Vagina (tissue), 2 donors: ENCODE measurements at regions not wholly inside any gene's neighbourhood (a gene's known extent, or its start where the extent isn't known, plus 50 kb on each side); places are given as distances from the start of the nearest gene placed in this dataset.
"Not testable (repeated sequence)": the region's sequence is repeated elsewhere in the genome, so short reads cannot be mapped to it uniquely, and the experiment has no call there.

Experiments
- DNase-seq, 2 donors: peaks; one replicate each; pipeline ENCODE4 v3.0.0-alpha.2; 2017; ENCODE audit errors: extremely low spot score in 2 of 2
- H3K27ac ChIP-seq: fragments of 200-600 bp; sonication (generic); one replicate; pipeline ENCODE4 v1.5.1; 2019
- H3K27me3 ChIP-seq: fragments of 200-600 bp; sonication (generic); one replicate; pipeline ENCODE4 v1.5.1; 2019
- H3K36me3 ChIP-seq, 2 donors: fragments of 200-600 bp; sonication (generic); one replicate each; pipeline ENCODE4 v1.5.1; 2017 to 2019
- H3K4me1 ChIP-seq: fragments of 200-600 bp; sonication (generic); one replicate; pipeline ENCODE4 v1.5.1; 2019
- H3K4me3 ChIP-seq, 2 donors: fragments of 200-600 bp; sonication (generic); 1 replicate in 1 of 2; 2 replicates in 1 of 2; pipeline ENCODE4 v1.5.1; 2016 to 2019
- H3K9me3 ChIP-seq: fragments of 200-600 bp; sonication (generic); one replicate; pipeline ENCODE4 v1.5.1; 2019
- CTCF ChIP-seq, 3 experiments: fragments of 450-650 bp in 2 of 3; fragments of 200-600 bp in 1 of 3; sonication (generic) in 1 of 3; IDR thresholded peaks; one replicate each; pipeline ENCODE4 v1.5.1; 2017 to 2019; ENCODE audit warnings: antibody characterized with exemption in 3 of 3, mild to moderate bottlenecking in 2 of 3, moderate library complexity in 2 of 3
- POLR2A ChIP-seq, 2 donors: fragments of 450-650 bp; IDR thresholded peaks; one replicate each; pipeline ENCODE4 v1.6.1; 2017; ENCODE audit warnings: antibody characterized with exemption in 2 of 2, mild to moderate bottlenecking in 2 of 2, moderate library complexity in 2 of 2
- POLR2AphosphoS5 ChIP-seq, 2 donors: sonication (generic); formaldehyde crosslinking; IDR thresholded peaks; one replicate each; pipeline ENCODE4 v1.9.0; 2017; ENCODE audit warnings: antibody characterized with exemption in 2 of 2, mild to moderate bottlenecking in 2 of 2, low read depth in 1 of 2; ENCODE audit not compliant: insufficient read depth in 1 of 2
- intact Hi-C: fragments of 100-400 bp; cut with DNase I; formaldehyde crosslinking; loops from one replicate; pipeline ENCODE4 v1.15.1; 2023

GRCh38 chr3:153551536-153552285 lies 389.7 kb downstream of the RAP2B start:
- intact Hi-C loops, result no loop called here
- Histone ChIP-seq H3K4me1 (no peaks in the 10 kb centered on the region), H3K9me3 (no peaks in the 10 kb centered on the region), H3K4me3 (no peak overlapping the region), H3K27me3 (no peaks in the 10 kb centered on the region), H3K27ac (no peak overlapping the region), H3K36me3 (no peaks in the 10 kb centered on the region)
- DNase-seq, result no peak
- TF ChIP-seq CTCF (IDR thresholded peaks at IDR 0.05), result no peak
- no peak for TF ChIP-seq POLR2AphosphoS5 (IDR thresholded peaks at IDR 0.05; ENCODE audit: insufficient read depth in 1 of 2, low read depth in 1 of 2)
- no peak for TF ChIP-seq POLR2A (IDR thresholded peaks at IDR 0.05)

- H3K27me3 ChIP-seq, result no peaks in the 10 kb centered on the region
- intact Hi-C loops, result no loop called here
- H3K27ac ChIP-seq, result no peak overlapping the region
- no peaks in the 10 kb centered on the region for H3K4me1 ChIP-seq
- no peaks in the 10 kb centered on the region for H3K36me3 ChIP-seq
- no peak for DNase-seq
- no peak overlapping the region for H3K4me3 ChIP-seq
- TF ChIP-seq POLR2AphosphoS5 (IDR thresholded peaks at IDR 0.05; ENCODE audit: insufficient read depth in 1 of 2, low read depth in 1 of 2), result no peak
- TF ChIP-seq CTCF (IDR thresholded peaks at IDR 0.05), result no peak
- no peak for TF ChIP-seq POLR2A (IDR thresholded peaks at IDR 0.05)
- no peaks in the 10 kb centered on the region for H3K9me3 ChIP-seq
These were observed 391.0 kb downstream of the RAP2B start for GRCh38 chr3:153552887-153553604.

DNA sequence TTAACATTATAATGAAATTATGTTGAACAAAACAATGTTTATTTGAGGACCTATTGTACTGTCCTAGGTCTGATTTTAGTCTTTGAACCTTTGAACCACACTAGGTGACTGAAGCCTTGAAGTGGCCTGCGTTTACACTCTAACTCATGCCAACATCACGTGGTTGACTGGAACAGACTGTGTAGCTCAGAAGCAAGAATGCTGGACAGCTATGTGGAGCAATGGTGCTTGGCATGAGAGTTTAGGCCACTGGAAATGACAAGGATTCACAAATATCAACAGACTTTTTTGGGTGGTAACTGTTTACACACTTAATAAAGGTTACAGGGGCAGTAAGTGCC lies 391.5 kb downstream of the RAP2B start:
- intact Hi-C loops, result no loop called here
- Histone ChIP-seq H3K9me3 (no peaks in the 10 kb centered on the region), H3K27me3 (no peaks in the 10 kb centered on the region), H3K27ac (no peak overlapping the region), H3K4me3 (no peak overlapping the region), H3K4me1 (no peaks in the 10 kb centered on the region), H3K36me3 (no peaks in the 10 kb centered on the region)
- TF ChIP-seq CTCF (IDR thresholded peaks at IDR 0.05) (no peak), POLR2AphosphoS5 (IDR thresholded peaks at IDR 0.05; ENCODE audit: insufficient read depth in 1 of 2, low read depth in 1 of 2) (no peak), POLR2A (IDR thresholded peaks at IDR 0.05) (no peak)
- DNase-seq, result no peak

GRCh38 chr3:153555919-153556318 lies 393.9 kb downstream of the RAP2B start:
- Histone ChIP-seq H3K4me3 (no peak overlapping the region), H3K36me3 (no peaks in the 10 kb centered on the region), H3K9me3 (no peaks in the 10 kb centered on the region), H3K27ac (no peak overlapping the region), H3K4me1 (no peaks in the 10 kb centered on the region), H3K27me3 (no peaks in the 10 kb centered on the region)
- TF ChIP-seq POLR2AphosphoS5 (IDR thresholded peaks at IDR 0.05; ENCODE audit: insufficient read depth in 1 of 2, low read depth in 1 of 2) (no peak), POLR2A (IDR thresholded peaks at IDR 0.05) (no peak), CTCF (IDR thresholded peaks at IDR 0.05) (no peak)
- no peak for DNase-seq
- intact Hi-C loops, result no loop called here

DNA sequence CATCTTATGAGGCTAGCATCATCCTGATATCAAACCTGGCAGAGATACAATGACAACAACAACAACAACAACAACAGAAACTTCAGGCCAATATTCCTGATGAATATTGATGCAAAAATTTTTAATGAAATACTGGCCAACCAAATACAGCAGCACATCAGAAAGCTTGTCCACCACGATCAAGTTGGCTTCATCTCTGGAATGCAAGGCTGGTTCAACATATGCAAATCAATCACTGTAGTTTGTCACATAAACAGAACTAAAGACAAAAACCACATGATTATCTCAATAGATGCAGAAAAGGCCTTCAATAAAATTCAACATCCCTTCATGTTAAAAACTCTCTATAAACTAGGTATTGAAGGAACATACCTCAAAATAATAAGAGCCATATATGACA lies 397.3 kb downstream of the RAP2B start:
- H3K4me3 ChIP-seq, intact Hi-C loops, H3K27me3 ChIP-seq, H3K27ac ChIP-seq, DNase-seq, H3K4me1 ChIP-seq, H3K36me3 ChIP-seq: not testable (repeated sequence)
- H3K9me3 ChIP-seq, result peaks cover 12% of the 10 kb centered on the region
